Endothelial cell of umbilical vein (primary cell): ENCODE measurements at regions not wholly inside any gene's neighbourhood (a gene's known extent, or its start where the extent isn't known, plus 50 kb on each side); places are given as distances from the start of the nearest gene placed in this dataset.

Experiments
- BruUV-seq: library from RNA; stranded (reverse); fragments of 400-500 nt; replicated peaks from 2 replicates; lab custom pipeline; 2021; lab: Mats Ljungman, UMichigan
- CTCF ChIA-PET: fragments of 300-600, 350-600 bp; sonication (Branson Sonifier 250); formaldehyde crosslinking; loops from one replicate; lab custom pipeline; 2021; ENCODE audit warnings: antibody characterized with exemption, inconsistent platforms; lab: Charles Lee
- POLR2A ChIA-PET: fragments of 300-600, 350-600 bp; sonication (Branson Sonifier 250); formaldehyde crosslinking; loops from one replicate; lab custom pipeline; 2021; ENCODE audit warnings: antibody characterized with exemption, inconsistent platforms; lab: Charles Lee
- DNase-seq: peaks from one replicate; pipeline ENCODE4 v3.0.0-alpha.2; 2011; ENCODE audit warnings: low read depth, low spot score
- FAIRE-seq: peaks from 2 replicates; lab custom pipeline; 2011; peaks lifted over from hg19 to GRCh38; lab: Jason Lieb, UNC
- H2AFZ ChIP-seq: 2 replicates; pipeline ENCODE4 v1.6.0; 2012; ENCODE audit warnings: low read depth, low read length, control low read depth, inconsistent platforms
- H3K27ac ChIP-seq: 2 replicates; pipeline ENCODE4 v1.5.1; 2011; ENCODE audit warnings: low read depth, mild to moderate bottlenecking, control low read depth, low read length, moderate library complexity; ENCODE audit not compliant: insufficient read depth
- H3K27me3 ChIP-seq, 2 experiments: 2 replicates each; pipeline versions ENCODE4 v1.6.0 to v1.6.1; 2011; ENCODE audit warnings: low read length in 2 of 2, mixed read lengths in 1 of 2; ENCODE audit not compliant: control insufficient read depth in 2 of 2, insufficient read depth in 2 of 2
- H3K36me3 ChIP-seq, 2 experiments: 2 replicates in 1 of 2; 3 replicates in 1 of 2; pipeline ENCODE4 v1.5.1; 2011; ENCODE audit warnings: low read length in 2 of 2, mild to moderate bottlenecking in 1 of 2, moderate library complexity in 1 of 2; ENCODE audit not compliant: control insufficient read depth in 2 of 2, insufficient read depth in 2 of 2; ENCODE audit errors: extremely low read depth in 1 of 2
- H3K4me1 ChIP-seq: 3 replicates; pipeline ENCODE4 v1.5.1; 2011; ENCODE audit warnings: mild to moderate bottlenecking, low read length; ENCODE audit not compliant: control insufficient read depth, insufficient read depth; ENCODE audit errors: extremely low read depth
- H3K4me2 ChIP-seq: 2 replicates; pipeline ENCODE4 v1.6.1; 2011; ENCODE audit warnings: low read length, control low read depth, mixed read lengths; ENCODE audit not compliant: insufficient read depth
- H3K4me3 ChIP-seq, 3 experiments: fragments of 200-600 bp in 1 of 3; sonication (generic), shearing (Covaris generic) in 1 of 3; replicated peaks in 1 of 3; 2 replicates each; pipeline ENCODE4 v1.5.1; 2011 to 2016; ENCODE audit warnings: control low read depth in 3 of 3, low read length in 3 of 3, mild to moderate bottlenecking in 2 of 3, inconsistent platforms in 1 of 3, low read depth in 1 of 3, moderate library complexity in 1 of 3; ENCODE audit not compliant: insufficient read depth in 1 of 3
- H3K79me2 ChIP-seq: 2 replicates; pipeline ENCODE4 v1.6.0; 2012; ENCODE audit warnings: low read length, inconsistent platforms; ENCODE audit not compliant: control insufficient read depth, insufficient read depth
- H3K9ac ChIP-seq: replicated peaks from 2 replicates; pipeline ENCODE3; 2011; ENCODE audit warnings: low read length, control low read depth; ENCODE audit not compliant: insufficient read depth; ENCODE audit errors: extremely low read depth
- H3K9me1 ChIP-seq: replicated peaks from 3 replicates; pipeline ENCODE4 v1.6.0; 2011; ENCODE audit warnings: mild to moderate bottlenecking, low read length; ENCODE audit not compliant: control insufficient read depth, insufficient read depth; ENCODE audit errors: extremely low read depth
- H3K9me3 ChIP-seq: replicated peaks from 2 replicates; pipeline ENCODE4 v1.5.1; 2012; ENCODE audit warnings: low read length, inconsistent platforms; ENCODE audit not compliant: control insufficient read depth, insufficient read depth
- H4K20me1 ChIP-seq: replicated peaks from 2 replicates; pipeline ENCODE3; 2011; ENCODE audit warnings: mild to moderate bottlenecking, low read length; ENCODE audit not compliant: control insufficient read depth, insufficient read depth; ENCODE audit errors: extremely low read depth
- CTCF ChIP-seq, 2 donors: IDR thresholded peaks; 1 replicate in 1 of 2; 2 replicates in 1 of 2; pipeline ENCODE4 v1.5.1; 2011; ENCODE audit warnings: low read length in 2 of 2, mild to moderate bottlenecking in 2 of 2, moderate library complexity in 2 of 2, control low read depth in 1 of 2, inconsistent platforms in 1 of 2, low read depth in 1 of 2; ENCODE audit not compliant: insufficient read depth in 1 of 2; ENCODE audit errors: extremely low read depth in 1 of 2
- EZH2 ChIP-seq: IDR thresholded peaks from 2 replicates; pipeline ENCODE4 v1.6.1; 2012; ENCODE audit warnings: borderline replicate concordance, low read depth, mild to moderate bottlenecking, moderate library complexity, low read length, inconsistent platforms; ENCODE audit not compliant: severe bottlenecking
- FOS ChIP-seq: IDR thresholded peaks from 2 replicates; pipeline ENCODE4 v1.6.1; 2011; ENCODE audit warnings: mild to moderate bottlenecking, low read length, moderate library complexity, borderline replicate concordance; ENCODE audit not compliant: insufficient read depth
- GATA2 ChIP-seq: IDR thresholded peaks from 2 replicates; pipeline ENCODE4 v1.7.0; 2011; ENCODE audit warnings: low read depth, mild to moderate bottlenecking, moderate library complexity, mixed read lengths, low read length; ENCODE audit not compliant: insufficient read length, insufficient read depth
- JUN ChIP-seq: IDR thresholded peaks from 2 replicates; pipeline ENCODE4 v1.6.1; 2011; ENCODE audit warnings: borderline replicate concordance, low read depth; ENCODE audit not compliant: insufficient read length, insufficient read depth
- MAX ChIP-seq: IDR thresholded peaks from 2 replicates; pipeline ENCODE4 v1.6.1; 2011; ENCODE audit not compliant: insufficient read depth, insufficient read length
- MYC ChIP-seq: IDR thresholded peaks from one replicate; pipeline ENCODE4 v1.6.1; 2011; ENCODE audit warnings: mild to moderate bottlenecking, low read depth, low read length
- POLR2A ChIP-seq: IDR thresholded peaks from 2 replicates; pipeline ENCODE4 v1.6.1; 2012; ENCODE audit warnings: low read depth, mild to moderate bottlenecking, control low read depth, low read length
- POLR2AphosphoS5 ChIP-seq: IDR thresholded peaks from 2 replicates; pipeline ENCODE4 v1.6.1; 2012; ENCODE audit warnings: low read depth, mild to moderate bottlenecking, control low read depth, low read length, moderate library complexity; ENCODE audit not compliant: insufficient read depth
- dilution Hi-C: fragments of 300-500 bp; cut with MboI; formaldehyde crosslinking; loops from one replicate; pipeline ENCODE4 v1.15.0; 2019; ENCODE audit warnings: low sequenced_read_pairs; ENCODE audit not compliant: extremely low pct_ligation_motif_present
- intact Hi-C: fragments of 100-400 bp; cut with micrococcal nuclease; formaldehyde crosslinking; loops from one replicate; pipeline ENCODE4 v1.10.0; 2022

GRCh38 chr14:65318636-65319506 lies 93.7 kb upstream of the FUT8 start:
- dilution Hi-C loops = no loop called here
- no peak overlapping the region for H3K4me2 ChIP-seq
- H3K27me3 ChIP-seq = no peaks in the 10 kb centered on the region
- intact Hi-C loops = no loop called here
- H3K9me3 ChIP-seq = no peaks in the 10 kb centered on the region
- no peaks in the 10 kb centered on the region for H3K9me1 ChIP-seq
- CTCF ChIA-PET = interaction anchor here (0.7 to 2.9 kb wide), 6 partner anchors 8 to 516 kb away, joined by 3 to 10 read pairs (median 3); no protein-coding TSS in a partner anchor
- FAIRE-seq (no peak), DNase-seq (no peak)
- POLR2A ChIA-PET = no interaction called here
- H3K4me1 ChIP-seq = no peaks in the 10 kb centered on the region
- no peaks in the 10 kb centered on the region for H3K36me3 ChIP-seq
- H3K9ac ChIP-seq = no peak overlapping the region
- H4K20me1 ChIP-seq = no peaks in the 10 kb centered on the region
- H3K4me3 ChIP-seq = no peak overlapping the region
- no peak overlapping the region for H2AFZ ChIP-seq
- BruUV-seq = no TSS peak
- H3K79me2 ChIP-seq = no peaks in the 10 kb centered on the region
- H3K27ac ChIP-seq = no peak overlapping the region
- TF ChIP-seq EZH2 = no peak
- TF ChIP-seq GATA2 = no peak
- TF ChIP-seq MYC = no peak
- TF ChIP-seq CTCF (IDR thresholded peaks at IDR 0.05; ENCODE audit: extremely low read depth in 1 of 2, insufficient read depth in 1 of 2, low read depth in 1 of 2, low read length in 2 of 2) = no peak
- TF ChIP-seq MAX = no peak
- no peak for TF ChIP-seq FOS
- TF ChIP-seq JUN = no peak
- no peak for TF ChIP-seq POLR2AphosphoS5
- no peak for TF ChIP-seq POLR2A
